HG02759 (cell line): ENCODE measurements at regions not wholly inside any gene's neighbourhood (a gene's known extent, or its start where the extent isn't known, plus 50 kb on each side); places are given as distances from the start of the nearest gene placed in this dataset.

Source experiments
- ATAC-seq: cut with Tn5 transposase; IDR thresholded peaks from one replicate; pipeline ENCODE4 v1.9.1; 2021; ENCODE audit warnings: mild to moderate bottlenecking, moderate library complexity; ENCODE audit not compliant: unreplicated experiment

GRCh38 chr13:105960326-105960725 lies 575.1 kb downstream of the EFNB2 start:
- ATAC-seq = no peak

- no peak for ATAC-seq
These were observed 575.6 kb downstream of the EFNB2 start for GRCh38 chr13:105959876-105960275.

- no peak for ATAC-seq
These were observed 577.6 kb downstream of the EFNB2 start for GRCh38 chr13:105957769-105958438.

GRCh38 chr13:105956921-105957320 lies 578.5 kb downstream of the EFNB2 start:
- no peak for ATAC-seq

- no peak for ATAC-seq
These were observed 582.5 kb downstream of the EFNB2 start for GRCh38 chr13:105952973-105953290.

GRCh38 chr13:105952233-105952972 lies 583.1 kb downstream of the EFNB2 start:
- ATAC-seq = no peak

- ATAC-seq = no peak
These were observed 587.3 kb downstream of the EFNB2 start for GRCh38 chr13:105948143-105948542.

- ATAC-seq = no peak
These were observed 594.6 kb downstream of the EFNB2 start for GRCh38 chr13:105940882-105941281.

- ATAC-seq = no peak
These were observed 598.0 kb downstream of the EFNB2 start for GRCh38 chr13:105937451-105937850.

GRCh38 chr13:105936816-105937215 lies 598.6 kb downstream of the EFNB2 start:
- no peak for ATAC-seq

GRCh38 chr13:105929505-105929904 lies 606.0 kb downstream of the EFNB2 start:
- no peak for ATAC-seq

GRCh38 chr13:105928901-105929300 lies 606.6 kb downstream of the EFNB2 start:
- ATAC-seq = no peak

GRCh38 chr13:105928048-105928447 lies 607.4 kb downstream of the EFNB2 start:
- ATAC-seq = no peak

- ATAC-seq = no peak
These were observed 610.0 kb downstream of the EFNB2 start for GRCh38 chr13:105925496-105925895.

- no peak for ATAC-seq
These were observed 613.8 kb downstream of the EFNB2 start for GRCh38 chr13:105921711-105922110.

- no peak for ATAC-seq
These were observed 615.1 kb downstream of the EFNB2 start for GRCh38 chr13:105920370-105920769.

GRCh38 chr13:105918842-105919741 lies 616.4 kb downstream of the EFNB2 start:
- no peak for ATAC-seq

GRCh38 chr13:105915146-105915850 lies 620.2 kb downstream of the EFNB2 start:
- ATAC-seq = no peak

- ATAC-seq = no peak
These were observed 621.0 kb downstream of the EFNB2 start for GRCh38 chr13:105914291-105915036.

- no peak for ATAC-seq
These were observed 626.9 kb downstream of the EFNB2 start for GRCh38 chr13:105908586-105908985.
